ENCODE measurements at regions not wholly inside any gene's neighbourhood (a gene's known extent, or its start where the extent isn't known, plus 50 kb on each side); places are given as distances from the start of the nearest gene placed in this dataset.
A peak's percentile ranks its signal among the peaks of the same experiment; 100 is the strongest.

DNA sequence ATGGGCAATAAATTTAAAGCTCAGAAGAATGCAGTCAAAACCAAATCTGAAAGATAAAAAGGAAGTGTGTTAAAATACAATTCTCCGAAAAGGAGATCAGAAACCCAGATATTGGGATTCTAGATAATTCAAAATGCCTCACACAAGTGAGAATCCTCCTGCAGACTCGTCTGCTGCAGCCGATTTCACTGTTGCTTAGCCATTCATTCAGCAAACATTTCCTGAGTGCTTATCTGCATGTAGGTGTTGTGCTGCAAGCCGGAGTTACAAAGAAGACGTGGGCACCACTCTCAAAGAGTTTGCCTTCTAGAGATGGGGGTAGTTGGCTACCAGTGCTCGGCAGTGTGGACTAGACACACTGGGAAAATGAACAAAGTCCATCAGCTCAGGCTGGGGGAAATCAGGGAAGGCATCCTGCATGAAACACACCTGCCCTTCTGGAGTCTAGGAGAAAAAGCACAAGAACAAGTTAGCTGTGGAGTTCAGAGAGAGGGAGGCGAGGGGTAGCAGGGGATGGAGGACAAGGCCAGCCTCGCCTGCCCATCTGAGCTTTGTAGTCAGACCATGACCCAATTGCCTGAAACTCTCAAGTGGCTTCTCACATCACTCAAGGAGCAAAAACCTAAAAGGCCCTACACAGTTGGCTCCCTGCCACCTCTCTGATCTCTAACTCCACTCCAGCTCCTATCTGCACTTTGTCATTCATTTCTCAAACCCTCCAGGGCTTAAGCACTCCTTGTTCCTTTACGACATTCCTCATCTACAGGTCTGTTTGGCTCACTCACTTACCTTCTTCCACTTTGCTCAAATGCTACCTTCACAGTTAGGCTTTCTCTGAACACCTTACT is 310.0 kb upstream of the DDHD1 start:
- Mint-ChIP-seq H3K9me3 (no peaks in the 10 kb centered on the region; the same call in 1 of the 3 replicates), H3K36me3 (ENCODE audit: low read depth) (no peaks in the 10 kb centered on the region), H3K27me3 (ENCODE audit: insufficient read depth, low read depth, poor library complexity) (no peaks in the 10 kb centered on the region), H3K4me1 (peaks cover 10% of the 10 kb centered on the region), H3K4me3 (no peak overlapping the region), H3K27ac (no peak overlapping the region)
- Histone ChIP-seq H4K20me1 (replicated peaks; ENCODE audit: insufficient read depth) (no peaks in the 10 kb centered on the region), H3K27me3 (ENCODE audit: insufficient read depth) (no peaks in the 10 kb centered on the region), H3K79me2 (replicated peaks; ENCODE audit: insufficient read depth) (no peaks in the 10 kb centered on the region), H2AFZ (no peak overlapping the region), H3K27ac (ENCODE audit: low read depth) (no peak overlapping the region), H3K9me2 (ENCODE audit: insufficient read depth) (peaks cover 4% of the 10 kb centered on the region; the same call in 1 of the 2 replicates), H3K4me3 (no peak overlapping the region), H3F3A (replicated peaks; ENCODE audit: low read depth) (no peaks in the 10 kb centered on the region), H3K4me2 (no peak overlapping the region), H3K4me1 (ENCODE audit: insufficient read depth) (0 out of 2 replicates have a peak, but pooled peaks cover 3% of the 10 kb centered on the region), H3K36me3 (ENCODE audit: insufficient read depth) (no peaks in the 10 kb centered on the region)
- ATAC-seq (peak; percentile 83), DNase-seq (ENCODE audit: low spot score) (peak; percentile 56)
- TF ChIP-seq STAT1 (IDR thresholded peaks at IDR 0.05; ENCODE audit: unreplicated experiment), result no peak
- TF ChIP-seq, protein P1, sequence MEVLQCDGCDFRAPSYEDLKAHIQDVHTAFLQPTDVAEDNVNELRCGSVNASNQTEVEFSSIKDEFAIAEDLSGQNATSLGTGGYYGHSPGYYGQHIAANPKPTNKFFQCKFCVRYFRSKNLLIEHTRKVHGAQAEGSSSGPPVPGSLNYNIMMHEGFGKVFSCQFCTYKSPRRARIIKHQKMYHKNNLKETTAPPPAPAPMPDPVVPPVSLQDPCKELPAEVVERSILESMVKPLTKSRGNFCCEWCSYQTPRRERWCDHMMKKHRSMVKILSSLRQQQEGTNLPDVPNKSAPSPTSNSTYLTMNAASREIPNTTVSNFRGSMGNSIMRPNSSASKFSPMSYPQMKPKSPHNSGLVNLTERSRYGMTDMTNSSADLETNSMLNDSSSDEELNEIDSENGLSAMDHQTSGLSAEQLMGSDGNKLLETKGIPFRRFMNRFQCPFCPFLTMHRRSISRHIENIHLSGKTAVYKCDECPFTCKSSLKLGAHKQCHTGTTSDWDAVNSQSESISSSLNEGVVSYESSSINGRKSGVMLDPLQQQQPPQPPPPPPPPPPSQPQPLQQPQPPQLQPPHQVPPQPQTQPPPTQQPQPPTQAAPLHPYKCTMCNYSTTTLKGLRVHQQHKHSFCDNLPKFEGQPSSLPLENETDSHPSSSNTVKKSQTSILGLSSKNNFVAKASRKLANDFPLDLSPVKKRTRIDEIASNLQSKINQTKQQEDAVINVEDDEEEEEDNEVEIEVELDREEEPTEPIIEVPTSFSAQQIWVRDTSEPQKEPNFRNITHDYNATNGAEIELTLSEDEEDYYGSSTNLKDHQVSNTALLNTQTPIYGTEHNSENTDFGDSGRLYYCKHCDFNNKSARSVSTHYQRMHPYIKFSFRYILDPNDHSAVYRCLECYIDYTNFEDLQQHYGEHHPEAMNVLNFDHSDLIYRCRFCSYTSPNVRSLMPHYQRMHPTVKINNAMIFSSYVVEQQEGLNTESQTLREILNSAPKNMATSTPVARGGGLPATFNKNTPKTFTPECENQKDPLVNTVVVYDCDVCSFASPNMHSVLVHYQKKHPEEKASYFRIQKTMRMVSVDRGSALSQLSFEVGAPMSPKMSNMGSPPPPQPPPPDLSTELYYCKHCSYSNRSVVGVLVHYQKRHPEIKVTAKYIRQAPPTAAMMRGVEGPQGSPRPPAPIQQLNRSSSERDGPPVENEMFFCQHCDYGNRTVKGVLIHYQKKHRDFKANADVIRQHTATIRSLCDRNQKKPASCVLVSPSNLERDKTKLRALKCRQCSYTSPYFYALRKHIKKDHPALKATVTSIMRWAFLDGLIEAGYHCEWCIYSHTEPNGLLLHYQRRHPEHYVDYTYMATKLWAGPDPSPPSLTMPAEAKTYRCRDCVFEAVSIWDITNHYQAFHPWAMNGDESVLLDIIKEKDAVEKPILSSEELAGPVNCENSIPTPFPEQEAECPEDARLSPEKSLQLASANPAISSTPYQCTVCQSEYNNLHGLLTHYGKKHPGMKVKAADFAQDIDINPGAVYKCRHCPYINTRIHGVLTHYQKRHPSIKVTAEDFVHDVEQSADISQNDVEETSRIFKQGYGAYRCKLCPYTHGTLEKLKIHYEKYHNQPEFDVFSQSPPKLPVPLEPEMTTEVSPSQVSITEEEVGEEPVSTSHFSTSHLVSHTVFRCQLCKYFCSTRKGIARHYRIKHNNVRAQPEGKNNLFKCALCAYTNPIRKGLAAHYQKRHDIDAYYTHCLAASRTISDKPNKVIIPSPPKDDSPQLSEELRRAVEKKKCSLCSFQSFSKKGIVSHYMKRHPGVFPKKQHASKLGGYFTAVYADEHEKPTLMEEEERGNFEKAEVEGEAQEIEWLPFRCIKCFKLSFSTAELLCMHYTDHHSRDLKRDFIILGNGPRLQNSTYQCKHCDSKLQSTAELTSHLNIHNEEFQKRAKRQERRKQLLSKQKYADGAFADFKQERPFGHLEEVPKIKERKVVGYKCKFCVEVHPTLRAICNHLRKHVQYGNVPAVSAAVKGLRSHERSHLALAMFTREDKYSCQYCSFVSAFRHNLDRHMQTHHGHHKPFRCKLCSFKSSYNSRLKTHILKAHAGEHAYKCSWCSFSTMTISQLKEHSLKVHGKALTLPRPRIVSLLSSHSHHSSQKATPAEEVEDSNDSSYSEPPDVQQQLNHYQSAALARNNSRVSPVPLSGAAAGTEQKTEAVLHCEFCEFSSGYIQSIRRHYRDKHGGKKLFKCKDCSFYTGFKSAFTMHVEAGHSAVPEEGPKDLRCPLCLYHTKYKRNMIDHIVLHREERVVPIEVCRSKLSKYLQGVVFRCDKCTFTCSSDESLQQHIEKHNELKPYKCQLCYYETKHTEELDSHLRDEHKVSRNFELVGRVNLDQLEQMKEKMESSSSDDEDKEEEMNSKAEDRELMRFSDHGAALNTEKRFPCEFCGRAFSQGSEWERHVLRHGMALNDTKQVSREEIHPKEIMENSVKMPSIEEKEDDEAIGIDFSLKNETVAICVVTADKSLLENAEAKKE (CRISPR knock-in tag; IDR thresholded peaks at IDR 0.05), result 0 out of 2 replicates have a peak, but pooled peaks have one; percentile 20

DNA sequence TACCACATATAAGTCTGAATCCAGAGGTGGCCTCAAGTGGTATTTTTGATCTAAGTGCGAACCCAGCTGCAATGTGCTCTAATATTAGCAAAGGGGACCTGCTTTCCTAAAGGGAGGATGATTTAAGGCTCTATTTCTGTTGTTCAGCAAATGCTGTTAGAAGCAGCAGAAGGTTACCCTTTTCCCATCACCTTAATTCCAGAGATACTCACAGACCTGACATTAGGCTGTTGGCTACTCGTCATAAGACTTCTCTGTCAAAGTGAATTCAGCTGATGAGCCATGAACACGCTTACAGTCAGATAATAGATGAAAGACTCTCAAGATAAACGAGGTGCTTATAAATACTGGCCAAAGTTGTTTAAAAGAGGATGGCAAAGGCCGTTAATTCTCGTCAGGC is 308.7 kb upstream of the DDHD1 start:
- H2AFZ ChIP-seq, result no peak overlapping the region
- no peak overlapping the region for H3K27ac ChIP-seq (ENCODE audit: low read depth)
- H3K79me2 ChIP-seq (replicated peaks; ENCODE audit: insufficient read depth), result no peaks in the 10 kb centered on the region
- ATAC-seq, result no peak
- Mint-ChIP-seq H3K4me3 (no peak overlapping the region), H3K27me3 (ENCODE audit: insufficient read depth, low read depth, poor library complexity) (peaks cover 3% of the 10 kb centered on the region), H3K9me3 (no peaks in the 10 kb centered on the region; the same call in 1 of the 3 replicates), H3K27ac (no peak overlapping the region), H3K36me3 (ENCODE audit: low read depth) (no peaks in the 10 kb centered on the region), H3K4me1 (peaks cover 12% of the 10 kb centered on the region)
- 0 out of 2 replicates have a peak, but pooled peaks cover 3% of the 10 kb centered on the region for H3K4me1 ChIP-seq (ENCODE audit: insufficient read depth)
- H3K36me3 ChIP-seq (ENCODE audit: insufficient read depth), result no peaks in the 10 kb centered on the region
- H3K9me2 ChIP-seq (ENCODE audit: insufficient read depth), result peaks cover 4% of the 10 kb centered on the region; the same call in 1 of the 2 replicates
- no peaks in the 10 kb centered on the region for H4K20me1 ChIP-seq (replicated peaks; ENCODE audit: insufficient read depth)
- DNase-seq (ENCODE audit: low spot score), result no peak
- no peaks in the 10 kb centered on the region for H3K27me3 ChIP-seq (ENCODE audit: insufficient read depth)
- H3K4me2 ChIP-seq, result no peak overlapping the region
- H3F3A ChIP-seq (replicated peaks; ENCODE audit: low read depth), result no peaks in the 10 kb centered on the region
- H3K4me3 ChIP-seq, result no peak overlapping the region
- TF ChIP-seq EZH2 (IDR thresholded peaks at IDR 0.05; ENCODE audit: low read depth, unreplicated experiment) (no peak), EZH2phosphoT487 (IDR thresholded peaks at IDR 0.05; ENCODE audit: unreplicated experiment) (no peak), STAT1 (IDR thresholded peaks at IDR 0.05; ENCODE audit: unreplicated experiment) (no peak)
- TF ChIP-seq, protein P2, sequence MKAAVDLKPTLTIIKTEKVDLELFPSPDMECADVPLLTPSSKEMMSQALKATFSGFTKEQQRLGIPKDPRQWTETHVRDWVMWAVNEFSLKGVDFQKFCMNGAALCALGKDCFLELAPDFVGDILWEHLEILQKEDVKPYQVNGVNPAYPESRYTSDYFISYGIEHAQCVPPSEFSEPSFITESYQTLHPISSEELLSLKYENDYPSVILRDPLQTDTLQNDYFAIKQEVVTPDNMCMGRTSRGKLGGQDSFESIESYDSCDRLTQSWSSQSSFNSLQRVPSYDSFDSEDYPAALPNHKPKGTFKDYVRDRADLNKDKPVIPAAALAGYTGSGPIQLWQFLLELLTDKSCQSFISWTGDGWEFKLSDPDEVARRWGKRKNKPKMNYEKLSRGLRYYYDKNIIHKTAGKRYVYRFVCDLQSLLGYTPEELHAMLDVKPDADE (IDR thresholded peaks at IDR 0.05), result no peak
- TF ChIP-seq, protein P3, sequence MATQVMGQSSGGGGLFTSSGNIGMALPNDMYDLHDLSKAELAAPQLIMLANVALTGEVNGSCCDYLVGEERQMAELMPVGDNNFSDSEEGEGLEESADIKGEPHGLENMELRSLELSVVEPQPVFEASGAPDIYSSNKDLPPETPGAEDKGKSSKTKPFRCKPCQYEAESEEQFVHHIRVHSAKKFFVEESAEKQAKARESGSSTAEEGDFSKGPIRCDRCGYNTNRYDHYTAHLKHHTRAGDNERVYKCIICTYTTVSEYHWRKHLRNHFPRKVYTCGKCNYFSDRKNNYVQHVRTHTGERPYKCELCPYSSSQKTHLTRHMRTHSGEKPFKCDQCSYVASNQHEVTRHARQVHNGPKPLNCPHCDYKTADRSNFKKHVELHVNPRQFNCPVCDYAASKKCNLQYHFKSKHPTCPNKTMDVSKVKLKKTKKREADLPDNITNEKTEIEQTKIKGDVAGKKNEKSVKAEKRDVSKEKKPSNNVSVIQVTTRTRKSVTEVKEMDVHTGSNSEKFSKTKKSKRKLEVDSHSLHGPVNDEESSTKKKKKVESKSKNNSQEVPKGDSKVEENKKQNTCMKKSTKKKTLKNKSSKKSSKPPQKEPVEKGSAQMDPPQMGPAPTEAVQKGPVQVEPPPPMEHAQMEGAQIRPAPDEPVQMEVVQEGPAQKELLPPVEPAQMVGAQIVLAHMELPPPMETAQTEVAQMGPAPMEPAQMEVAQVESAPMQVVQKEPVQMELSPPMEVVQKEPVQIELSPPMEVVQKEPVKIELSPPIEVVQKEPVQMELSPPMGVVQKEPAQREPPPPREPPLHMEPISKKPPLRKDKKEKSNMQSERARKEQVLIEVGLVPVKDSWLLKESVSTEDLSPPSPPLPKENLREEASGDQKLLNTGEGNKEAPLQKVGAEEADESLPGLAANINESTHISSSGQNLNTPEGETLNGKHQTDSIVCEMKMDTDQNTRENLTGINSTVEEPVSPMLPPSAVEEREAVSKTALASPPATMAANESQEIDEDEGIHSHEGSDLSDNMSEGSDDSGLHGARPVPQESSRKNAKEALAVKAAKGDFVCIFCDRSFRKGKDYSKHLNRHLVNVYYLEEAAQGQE (IDR thresholded peaks at IDR 0.05; ENCODE audit: unreplicated experiment), result no peak
- TF ChIP-seq, protein P4, sequence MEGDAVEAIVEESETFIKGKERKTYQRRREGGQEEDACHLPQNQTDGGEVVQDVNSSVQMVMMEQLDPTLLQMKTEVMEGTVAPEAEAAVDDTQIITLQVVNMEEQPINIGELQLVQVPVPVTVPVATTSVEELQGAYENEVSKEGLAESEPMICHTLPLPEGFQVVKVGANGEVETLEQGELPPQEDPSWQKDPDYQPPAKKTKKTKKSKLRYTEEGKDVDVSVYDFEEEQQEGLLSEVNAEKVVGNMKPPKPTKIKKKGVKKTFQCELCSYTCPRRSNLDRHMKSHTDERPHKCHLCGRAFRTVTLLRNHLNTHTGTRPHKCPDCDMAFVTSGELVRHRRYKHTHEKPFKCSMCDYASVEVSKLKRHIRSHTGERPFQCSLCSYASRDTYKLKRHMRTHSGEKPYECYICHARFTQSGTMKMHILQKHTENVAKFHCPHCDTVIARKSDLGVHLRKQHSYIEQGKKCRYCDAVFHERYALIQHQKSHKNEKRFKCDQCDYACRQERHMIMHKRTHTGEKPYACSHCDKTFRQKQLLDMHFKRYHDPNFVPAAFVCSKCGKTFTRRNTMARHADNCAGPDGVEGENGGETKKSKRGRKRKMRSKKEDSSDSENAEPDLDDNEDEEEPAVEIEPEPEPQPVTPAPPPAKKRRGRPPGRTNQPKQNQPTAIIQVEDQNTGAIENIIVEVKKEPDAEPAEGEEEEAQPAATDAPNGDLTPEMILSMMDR (conservative IDR thresholded peaks at IDR 0.05; ENCODE audit: low read depth in 2 of 2), result no peak

Measured in GM23338 (cell line).